OCI-LY1 (cell line): ENCODE measurements at regions not wholly inside any gene's neighbourhood (a gene's known extent, or its start where the extent isn't known, plus 50 kb on each side); places are given as distances from the start of the nearest gene placed in this dataset.

ENCODE experiments used
- H2AFZ ChIP-seq: fragments of 200-600 bp; sonication (generic), shearing (Covaris generic); 2 replicates; pipeline ENCODE4 v1.6.0; 2014; ENCODE audit warnings: antibody characterized with exemption, mild to moderate bottlenecking, low read length
- H3F3A ChIP-seq: fragments of 200-600 bp; sonication (generic), shearing (Covaris generic); 2 replicates; pipeline ENCODE4 v1.6.0; 2014; ENCODE audit warnings: mild to moderate bottlenecking, antibody characterized with exemption, low read length, moderate library complexity; ENCODE audit not compliant: insufficient read depth
- H3K27ac ChIP-seq: fragments of 200-600 bp; sonication (generic); 2 replicates; pipeline ENCODE4 v1.5.1; 2014; ENCODE audit warnings: low read length, mixed run types, mild to moderate bottlenecking, low read depth; ENCODE audit not compliant: poor library complexity, severe bottlenecking
- H3K27me3 ChIP-seq: fragments of 200-600 bp; sonication (generic); 2 replicates; pipeline ENCODE4 v1.6.0; 2014; ENCODE audit warnings: antibody characterized with exemption, mild to moderate bottlenecking, low read length, moderate library complexity; ENCODE audit not compliant: insufficient read depth
- H3K36me3 ChIP-seq: fragments of 200-600 bp; sonication (generic); 2 replicates; pipeline ENCODE4 v1.6.1; 2014; ENCODE audit warnings: mild to moderate bottlenecking, antibody characterized with exemption, low read length, moderate library complexity, mixed read lengths; ENCODE audit not compliant: insufficient read depth
- H3K4me1 ChIP-seq: fragments of 200-600 bp; sonication (generic); 2 replicates; pipeline ENCODE4 v1.5.1; 2014; ENCODE audit warnings: mild to moderate bottlenecking, low read length, moderate library complexity; ENCODE audit not compliant: insufficient read depth, severe bottlenecking
- H3K4me2 ChIP-seq: fragments of 200-600 bp; sonication (generic), shearing (Covaris generic); 2 replicates; pipeline ENCODE4 v1.6.1; 2014; ENCODE audit warnings: low read length
- H3K4me3 ChIP-seq: fragments of 200-600 bp; sonication (generic); 2 replicates; pipeline ENCODE4 v1.5.1; 2014; ENCODE audit warnings: low read length, low read depth, mild to moderate bottlenecking, mixed read lengths; ENCODE audit not compliant: poor library complexity, severe bottlenecking
- H3K79me2 ChIP-seq: fragments of 200-600 bp; shearing (Covaris generic); 2 replicates; pipeline ENCODE4 v1.6.1; 2016; ENCODE audit warnings: mixed run types, low read length, mixed read lengths; ENCODE audit not compliant: insufficient read depth
- H3K9ac ChIP-seq: fragments of 200-600 bp; sonication (generic), shearing (Covaris generic); 2 replicates; pipeline ENCODE4 v1.6.1; 2014; ENCODE audit warnings: mild to moderate bottlenecking, low read length, mixed read lengths
- H3K9me2 ChIP-seq: fragments of 200-600 bp; sonication (generic), shearing (Covaris generic); 2 replicates; pipeline ENCODE4 v1.6.1; 2014; ENCODE audit warnings: low read depth, mild to moderate bottlenecking, low read length, mixed read lengths
- H3K9me3 ChIP-seq: fragments of 200-600 bp; shearing (Covaris generic); 2 replicates; pipeline ENCODE4 v1.6.1; 2014; ENCODE audit warnings: low read length, mixed read lengths
- H4K20me1 ChIP-seq: fragments of 200-600 bp; sonication (generic), shearing (Covaris generic); 2 replicates; pipeline ENCODE4 v1.6.0; 2016; ENCODE audit warnings: mild to moderate bottlenecking, low read length; ENCODE audit not compliant: insufficient read depth
- CTCF ChIP-seq: fragments of 200-600 bp; sonication (generic), shearing (Covaris generic); IDR thresholded peaks from 2 replicates; pipeline ENCODE4 v1.5.1; 2017; ENCODE audit warnings: mild to moderate bottlenecking, antibody characterized with exemption, low read length, moderate library complexity, mixed read lengths
- EZH2 ChIP-seq: fragments of 200-600 bp; sonication (generic), shearing (Covaris generic); IDR thresholded peaks from 2 replicates; pipeline ENCODE4 v1.8.0; 2017; ENCODE audit warnings: borderline replicate concordance, mixed run types, mild to moderate bottlenecking, antibody characterized with exemption, low read length, moderate library complexity, mixed read lengths

- Histone ChIP-seq H3F3A (no peaks in the 10 kb centered on the region), H3K9me3 (no peaks in the 10 kb centered on the region), H3K27me3 (no peaks in the 10 kb centered on the region), H3K9ac (no peak overlapping the region), H2AFZ (no peak overlapping the region), H4K20me1 (no peaks in the 10 kb centered on the region), H3K36me3 (no peaks in the 10 kb centered on the region), H3K9me2 (no peaks in the 10 kb centered on the region), H3K4me1 (no peaks in the 10 kb centered on the region), H3K4me3 (no peak overlapping the region), H3K27ac (no peak overlapping the region), H3K4me2 (no peak overlapping the region), H3K79me2 (no peaks in the 10 kb centered on the region)
- no peak for TF ChIP-seq EZH2
- TF ChIP-seq CTCF = no peak
Measured at GRCh38 chr1:217190359-217190758, 440.5 kb downstream of the GPATCH2 start.

- Histone ChIP-seq H3K4me2 (no peak overlapping the region), H3K27ac (no peak overlapping the region), H3K9me3 (no peaks in the 10 kb centered on the region), H3K9me2 (no peaks in the 10 kb centered on the region), H3K27me3 (no peaks in the 10 kb centered on the region), H3F3A (no peaks in the 10 kb centered on the region), H2AFZ (no peak overlapping the region), H3K4me1 (no peaks in the 10 kb centered on the region), H3K79me2 (no peaks in the 10 kb centered on the region), H3K9ac (no peak overlapping the region), H4K20me1 (no peaks in the 10 kb centered on the region), H3K36me3 (no peaks in the 10 kb centered on the region), H3K4me3 (no peak overlapping the region)
- TF ChIP-seq CTCF = no peak
- no peak for TF ChIP-seq EZH2
Measured at GRCh38 chr1:217189362-217189761, 441.5 kb downstream of the GPATCH2 start.

GRCh38 chr1:217188280-217189237 is 442.3 kb downstream of the GPATCH2 start:
- Histone ChIP-seq H3K27ac (no peak overlapping the region), H4K20me1 (no peaks in the 10 kb centered on the region), H3K4me2 (no peak overlapping the region), H3K36me3 (no peaks in the 10 kb centered on the region), H3K79me2 (no peaks in the 10 kb centered on the region), H2AFZ (no peak overlapping the region), H3K9ac (no peak overlapping the region), H3K9me3 (no peaks in the 10 kb centered on the region), H3K27me3 (no peaks in the 10 kb centered on the region), H3K4me1 (no peaks in the 10 kb centered on the region), H3K9me2 (no peaks in the 10 kb centered on the region), H3F3A (no peaks in the 10 kb centered on the region), H3K4me3 (no peak overlapping the region)
- TF ChIP-seq CTCF (no peak), EZH2 (no peak)
